BE2C (cell line): ENCODE measurements at regions not wholly inside any gene's neighbourhood (a gene's known extent, or its start where the extent isn't known, plus 50 kb on each side); places are given as distances from the start of the nearest gene placed in this dataset.
A peak's percentile ranks its signal among the peaks of the same experiment; 100 is the strongest.

Experiments used
- DNase-seq: peaks from one replicate; pipeline ENCODE4 v3.0.0-alpha.2; 2020
- H3K27me3 ChIP-seq: fragments of 250-450 bp; sonication (Bioruptor Pico); 2 replicates; pipeline ENCODE4 v1.5.1; 2020; ENCODE audit warnings: mild to moderate bottlenecking
- H3K36me3 ChIP-seq: fragments of 250-450 bp; sonication (Bioruptor Pico); 2 replicates; pipeline ENCODE4 v1.5.1; 2020; ENCODE audit warnings: mild to moderate bottlenecking
- H3K4me1 ChIP-seq: fragments of 250-450 bp; sonication (Bioruptor Pico); 2 replicates; pipeline ENCODE4 v1.5.1; 2020
- H3K4me3 ChIP-seq: 2 replicates; pipeline ENCODE4 v1.5.1; 2011; ENCODE audit warnings: low read depth, low read length
- H3K9me3 ChIP-seq: fragments of 250-450 bp; sonication (Bioruptor Pico); 2 replicates; pipeline ENCODE4 v1.5.1; 2020
- CTCF ChIP-seq: IDR thresholded peaks from 2 replicates; pipeline ENCODE4 v1.5.1; 2012; ENCODE audit warnings: mild to moderate bottlenecking, low read depth, low read length

- Histone ChIP-seq H3K4me1 (no peaks in the 10 kb centered on the region), H3K36me3 (no peaks in the 10 kb centered on the region), H3K9me3 (no peaks in the 10 kb centered on the region), H3K4me3 (no peak overlapping the region), H3K27me3 (no peaks in the 10 kb centered on the region)
- TF ChIP-seq CTCF, result no peak
- no peak for DNase-seq
Observed at GRCh38 chrX:25383196-25383595, 367.4 kb upstream of the ARX start.

GRCh38 chrX:25356456-25356855 is 340.7 kb upstream of the ARX start:
- H3K36me3 ChIP-seq, result no peaks in the 10 kb centered on the region
- H3K27me3 ChIP-seq, result no peaks in the 10 kb centered on the region
- no peak for TF ChIP-seq CTCF
- no peaks in the 10 kb centered on the region for H3K9me3 ChIP-seq
- H3K4me1 ChIP-seq, result no peaks in the 10 kb centered on the region
- no peak overlapping the region for H3K4me3 ChIP-seq
- no peak for DNase-seq

- DNase-seq, result no peak
- no peak for TF ChIP-seq CTCF
- Histone ChIP-seq H3K27me3 (no peaks in the 10 kb centered on the region), H3K4me3 (no peak overlapping the region), H3K4me1 (no peaks in the 10 kb centered on the region), H3K9me3 (no peaks in the 10 kb centered on the region), H3K36me3 (no peaks in the 10 kb centered on the region)
Observed at GRCh38 chrX:25344161-25344936, 328.6 kb upstream of the ARX start.

GRCh38 chrX:25343060-25343459 is 327.3 kb upstream of the ARX start:
- Histone ChIP-seq H3K36me3 (no peaks in the 10 kb centered on the region), H3K4me3 (no peak overlapping the region), H3K27me3 (no peaks in the 10 kb centered on the region), H3K9me3 (no peaks in the 10 kb centered on the region), H3K4me1 (no peaks in the 10 kb centered on the region)
- DNase-seq, result no peak
- peak; percentile 20 for TF ChIP-seq CTCF

- H3K4me3 ChIP-seq, result no peak overlapping the region
- no peak for TF ChIP-seq CTCF
- H3K27me3 ChIP-seq, result no peaks in the 10 kb centered on the region
- H3K36me3 ChIP-seq, result no peaks in the 10 kb centered on the region
- no peak for DNase-seq
- H3K9me3 ChIP-seq, result no peaks in the 10 kb centered on the region
- H3K4me1 ChIP-seq, result no peaks in the 10 kb centered on the region
Observed at GRCh38 chrX:25337841-25338240, 322.1 kb upstream of the ARX start.

- TF ChIP-seq CTCF, result no peak
- DNase-seq, result no peak
- Histone ChIP-seq H3K4me3 (no peak overlapping the region), H3K9me3 (no peaks in the 10 kb centered on the region), H3K27me3 (no peaks in the 10 kb centered on the region), H3K36me3 (no peaks in the 10 kb centered on the region), H3K4me1 (no peaks in the 10 kb centered on the region)
Observed at GRCh38 chrX:25300994-25301393, 285.2 kb upstream of the ARX start.
